B cell (primary cell): ENCODE measurements at regions not wholly inside any gene's neighbourhood (a gene's known extent, or its start where the extent isn't known, plus 50 kb on each side); places are given as distances from the start of the nearest gene placed in this dataset.

Source experiments
- EZH2 ChIP-seq: IDR thresholded peaks from 2 replicates; pipeline ENCODE4 v1.6.1; 2012; ENCODE audit warnings: borderline replicate concordance, low read depth, mild to moderate bottlenecking, moderate library complexity, low read length; ENCODE audit not compliant: insufficient read depth, poor library complexity, severe bottlenecking
- TF ChIP-seq, protein P1 (sequence below): fragments of 200-600 bp; IDR thresholded peaks from one replicate; pipeline ENCODE4 v1.8.0; 2022; ENCODE audit warnings: antibody characterized with exemption, mild to moderate bottlenecking

DNA sequence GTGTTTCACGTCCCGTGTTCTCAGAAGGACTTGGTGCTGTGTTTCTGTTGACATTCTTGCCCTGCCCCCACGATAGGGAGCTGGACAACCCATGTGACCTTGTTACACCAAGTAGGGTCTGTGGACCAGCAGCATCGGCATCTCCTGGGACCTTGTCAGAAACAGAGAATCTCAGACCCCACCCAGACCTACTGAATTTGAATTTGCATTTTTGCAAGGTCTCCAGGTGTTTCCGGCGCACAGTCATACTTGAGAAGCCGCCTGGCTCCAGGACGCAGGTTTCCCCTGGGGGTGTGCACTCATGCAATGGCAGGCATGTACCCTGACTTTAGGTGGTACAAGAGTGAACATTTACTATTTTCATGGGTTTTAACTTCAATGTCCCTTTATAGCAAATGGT, 117.9 kb downstream of the TLE3 start:
- TF ChIP-seq, protein P1, sequence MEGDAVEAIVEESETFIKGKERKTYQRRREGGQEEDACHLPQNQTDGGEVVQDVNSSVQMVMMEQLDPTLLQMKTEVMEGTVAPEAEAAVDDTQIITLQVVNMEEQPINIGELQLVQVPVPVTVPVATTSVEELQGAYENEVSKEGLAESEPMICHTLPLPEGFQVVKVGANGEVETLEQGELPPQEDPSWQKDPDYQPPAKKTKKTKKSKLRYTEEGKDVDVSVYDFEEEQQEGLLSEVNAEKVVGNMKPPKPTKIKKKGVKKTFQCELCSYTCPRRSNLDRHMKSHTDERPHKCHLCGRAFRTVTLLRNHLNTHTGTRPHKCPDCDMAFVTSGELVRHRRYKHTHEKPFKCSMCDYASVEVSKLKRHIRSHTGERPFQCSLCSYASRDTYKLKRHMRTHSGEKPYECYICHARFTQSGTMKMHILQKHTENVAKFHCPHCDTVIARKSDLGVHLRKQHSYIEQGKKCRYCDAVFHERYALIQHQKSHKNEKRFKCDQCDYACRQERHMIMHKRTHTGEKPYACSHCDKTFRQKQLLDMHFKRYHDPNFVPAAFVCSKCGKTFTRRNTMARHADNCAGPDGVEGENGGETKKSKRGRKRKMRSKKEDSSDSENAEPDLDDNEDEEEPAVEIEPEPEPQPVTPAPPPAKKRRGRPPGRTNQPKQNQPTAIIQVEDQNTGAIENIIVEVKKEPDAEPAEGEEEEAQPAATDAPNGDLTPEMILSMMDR: no peak
- TF ChIP-seq EZH2: no peak
